ENCODE measurements at regions not wholly inside any gene's neighbourhood (a gene's known extent, or its start where the extent isn't known, plus 50 kb on each side); places are given as distances from the start of the nearest gene placed in this dataset.

DNA sequence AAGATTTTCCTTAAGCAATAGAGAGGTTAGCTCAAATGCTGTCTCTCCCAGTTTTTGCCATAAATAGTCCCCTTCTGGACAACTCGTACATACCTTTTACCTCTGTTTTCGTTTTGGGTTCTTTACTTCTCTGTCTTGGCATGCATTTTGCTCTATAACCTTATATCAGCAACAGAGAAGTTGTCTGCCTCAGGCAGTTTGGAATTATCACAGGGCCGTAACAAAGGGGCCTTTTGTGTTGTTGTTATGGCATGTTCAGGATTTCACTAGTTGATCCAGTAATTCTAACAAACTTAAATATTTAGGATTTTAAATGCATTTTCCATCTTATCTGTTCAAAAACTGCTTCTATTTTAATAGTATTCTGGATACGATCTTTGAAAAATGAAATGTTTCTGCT, 259.8 kb downstream of the CD109 start:
- Histone ChIP-seq H3K9me3 (no peaks in the 10 kb centered on the region), H3K4me1 (replicated peaks) (no peaks in the 10 kb centered on the region), H3K36me3 (no peaks in the 10 kb centered on the region), H3K4me3 (no peak overlapping the region), H3K27ac (no peak overlapping the region), H3K27me3 (replicated peaks; ENCODE audit: insufficient read depth) (no peaks in the 10 kb centered on the region)
- intact Hi-C loops (cut with DNase I): no loop called here
- no peak for DNase-seq (ENCODE audit: low spot score)
- WGBS: 25% methylated on average over 4 of the region's 4 CpGs
- TF ChIP-seq POLR2AphosphoS5 (IDR thresholded peaks at IDR 0.05): no peak
- TF ChIP-seq, protein P1, sequence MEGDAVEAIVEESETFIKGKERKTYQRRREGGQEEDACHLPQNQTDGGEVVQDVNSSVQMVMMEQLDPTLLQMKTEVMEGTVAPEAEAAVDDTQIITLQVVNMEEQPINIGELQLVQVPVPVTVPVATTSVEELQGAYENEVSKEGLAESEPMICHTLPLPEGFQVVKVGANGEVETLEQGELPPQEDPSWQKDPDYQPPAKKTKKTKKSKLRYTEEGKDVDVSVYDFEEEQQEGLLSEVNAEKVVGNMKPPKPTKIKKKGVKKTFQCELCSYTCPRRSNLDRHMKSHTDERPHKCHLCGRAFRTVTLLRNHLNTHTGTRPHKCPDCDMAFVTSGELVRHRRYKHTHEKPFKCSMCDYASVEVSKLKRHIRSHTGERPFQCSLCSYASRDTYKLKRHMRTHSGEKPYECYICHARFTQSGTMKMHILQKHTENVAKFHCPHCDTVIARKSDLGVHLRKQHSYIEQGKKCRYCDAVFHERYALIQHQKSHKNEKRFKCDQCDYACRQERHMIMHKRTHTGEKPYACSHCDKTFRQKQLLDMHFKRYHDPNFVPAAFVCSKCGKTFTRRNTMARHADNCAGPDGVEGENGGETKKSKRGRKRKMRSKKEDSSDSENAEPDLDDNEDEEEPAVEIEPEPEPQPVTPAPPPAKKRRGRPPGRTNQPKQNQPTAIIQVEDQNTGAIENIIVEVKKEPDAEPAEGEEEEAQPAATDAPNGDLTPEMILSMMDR (IDR thresholded peaks at IDR 0.05): no peak
- TF ChIP-seq POLR2A (IDR thresholded peaks at IDR 0.05): no peak

DNA sequence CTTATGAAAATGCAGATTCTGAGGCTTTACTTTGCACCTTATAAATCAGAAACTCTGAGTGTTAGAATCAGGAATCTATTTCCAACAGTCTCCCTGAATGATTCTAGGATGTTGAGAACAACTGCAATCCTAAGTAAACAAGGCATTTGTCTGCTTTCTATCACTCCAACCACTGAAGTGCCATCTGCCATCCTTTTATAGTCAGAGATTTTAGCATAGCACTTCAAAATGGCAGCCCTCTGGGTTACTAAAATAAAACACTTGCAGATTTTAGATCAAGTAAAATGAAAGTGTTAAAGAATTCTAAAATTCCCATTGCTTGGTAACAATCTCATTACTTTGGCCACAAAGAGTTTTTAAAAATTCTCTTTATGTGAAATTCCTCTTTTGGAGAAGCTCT, 258.9 kb downstream of the CD109 start:
- Histone ChIP-seq H3K27me3 (replicated peaks; ENCODE audit: insufficient read depth) (no peaks in the 10 kb centered on the region), H3K9me3 (no peaks in the 10 kb centered on the region), H3K4me3 (no peak overlapping the region), H3K36me3 (no peaks in the 10 kb centered on the region), H3K27ac (no peak overlapping the region), H3K4me1 (replicated peaks) (no peaks in the 10 kb centered on the region)
- DNase-seq (ENCODE audit: low spot score): no peak
- no peak for TF ChIP-seq POLR2AphosphoS5 (IDR thresholded peaks at IDR 0.05)
- intact Hi-C loops (cut with DNase I): no loop called here

DNA sequence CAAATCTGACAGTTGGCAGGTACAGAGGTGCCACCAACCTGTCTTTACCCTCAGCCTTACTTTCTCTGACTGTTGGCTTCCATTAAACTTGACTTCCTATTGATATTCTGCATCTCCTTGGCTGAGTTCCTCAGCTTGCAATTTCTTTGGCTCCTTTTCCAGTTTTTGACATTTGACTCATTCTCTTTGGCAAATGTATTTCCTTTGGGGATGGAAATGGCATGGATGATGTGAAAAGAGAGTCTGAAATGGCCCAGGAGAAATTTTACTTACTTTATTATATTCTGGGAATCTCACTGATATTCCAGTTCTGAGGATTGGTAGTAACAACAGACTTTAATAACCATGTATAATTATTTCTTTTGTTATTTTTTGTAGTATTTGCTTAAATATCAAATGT, 255.2 kb downstream of the CD109 start:
- intact Hi-C loops (cut with DNase I): no loop called here
- no peak overlapping the region for H3K27ac ChIP-seq
- TF ChIP-seq POLR2AphosphoS5 (IDR thresholded peaks at IDR 0.05) (no peak), POLR2A (IDR thresholded peaks at IDR 0.05) (no peak)
- TF ChIP-seq, protein P1 (IDR thresholded peaks at IDR 0.05): no peak

DNA sequence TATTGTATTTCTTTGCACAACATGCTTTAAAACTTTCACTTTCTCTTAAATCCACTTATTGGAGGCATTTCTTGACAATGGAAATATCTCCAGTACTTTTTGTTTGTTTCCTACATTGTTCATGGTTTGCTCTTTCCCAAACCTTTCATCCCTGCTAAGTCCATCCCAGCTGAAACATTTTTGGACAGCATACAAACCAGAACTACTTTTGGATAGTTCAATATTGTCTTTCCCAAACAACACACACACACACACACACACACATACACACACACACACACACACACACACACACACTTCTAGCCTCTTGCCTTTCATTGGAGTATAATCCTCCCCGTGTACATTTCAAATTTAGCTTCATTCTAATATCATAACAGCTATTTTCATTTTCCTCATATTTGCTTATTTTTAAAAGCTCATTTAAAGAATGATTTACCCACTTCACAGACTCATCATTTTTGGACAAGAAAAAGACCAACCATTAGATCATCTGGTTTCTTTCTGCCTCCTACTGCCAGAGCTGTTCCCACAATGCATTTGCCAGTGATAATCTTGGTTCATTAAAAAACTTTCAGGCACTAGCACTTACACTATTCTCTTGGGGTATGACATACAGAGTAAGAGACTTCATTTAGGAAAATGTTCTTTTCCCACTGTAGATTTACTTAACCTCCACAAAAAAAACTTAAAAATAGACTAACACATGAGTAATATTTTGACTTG, 248.1 kb downstream of the CD109 start:
- Histone ChIP-seq H3K27me3 (replicated peaks; ENCODE audit: insufficient read depth) (no peaks in the 10 kb centered on the region), H3K4me3 (no peak overlapping the region), H3K36me3 (no peaks in the 10 kb centered on the region), H3K4me1 (replicated peaks) (no peaks in the 10 kb centered on the region), H3K27ac (no peak overlapping the region), H3K9me3 (no peaks in the 10 kb centered on the region)
- no peak for DNase-seq (ENCODE audit: low spot score)
- WGBS: 60% methylated on average over 1 of the region's 1 CpG
- TF ChIP-seq POLR2A (IDR thresholded peaks at IDR 0.05) (no peak), POLR2AphosphoS5 (IDR thresholded peaks at IDR 0.05) (no peak)
- TF ChIP-seq, protein P1 (IDR thresholded peaks at IDR 0.05): no peak
- intact Hi-C loops (cut with DNase I): no loop called here

More for the DNA sequence above, 255.2 kb downstream of the CD109 start:
- Histone ChIP-seq H3K36me3 (no peaks in the 10 kb centered on the region), H3K4me3 (no peak overlapping the region), H3K27me3 (replicated peaks; ENCODE audit: insufficient read depth) (no peaks in the 10 kb centered on the region), H3K4me1 (replicated peaks) (no peaks in the 10 kb centered on the region), H3K9me3 (no peaks in the 10 kb centered on the region)
- no peak for DNase-seq (ENCODE audit: low spot score)

DNA sequence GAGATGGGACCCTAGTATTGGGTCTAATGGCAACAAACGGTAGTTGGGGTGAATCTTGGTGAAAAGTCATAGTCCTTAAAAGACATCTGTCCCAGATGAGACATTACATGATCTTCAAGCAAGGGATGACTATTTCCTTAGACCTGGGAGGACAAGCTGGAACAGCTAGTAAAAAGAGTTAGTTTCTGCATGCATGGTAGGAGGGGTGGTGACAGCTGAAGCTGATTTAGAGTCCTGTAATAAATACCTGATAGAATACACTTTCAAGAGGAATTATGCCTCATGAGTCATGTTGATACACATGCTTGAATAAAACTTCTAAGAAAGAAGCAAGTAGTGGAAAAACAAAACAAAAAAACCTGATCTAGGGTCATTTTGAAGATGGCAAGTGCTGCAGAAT, 247.4 kb downstream of the CD109 start:
- no peaks in the 10 kb centered on the region for H3K27me3 ChIP-seq (replicated peaks; ENCODE audit: insufficient read depth)
- intact Hi-C loops (cut with DNase I): no loop called here
- H3K4me1 ChIP-seq (replicated peaks): no peaks in the 10 kb centered on the region
- H3K27ac ChIP-seq: no peak overlapping the region
- WGBS: 94% methylated on average over 1 of the region's 1 CpG
- DNase-seq (ENCODE audit: low spot score): no peak
- H3K36me3 ChIP-seq: no peaks in the 10 kb centered on the region
- TF ChIP-seq, protein P1 (IDR thresholded peaks at IDR 0.05): no peak
- TF ChIP-seq POLR2AphosphoS5 (IDR thresholded peaks at IDR 0.05) (no peak), POLR2A (IDR thresholded peaks at IDR 0.05) (no peak)
- H3K9me3 ChIP-seq: no peaks in the 10 kb centered on the region
- H3K4me3 ChIP-seq: no peak overlapping the region
